ENCODE measurements at regions not wholly inside any gene's neighbourhood (a gene's known extent, or its start where the extent isn't known, plus 50 kb on each side); places are given as distances from the start of the nearest gene placed in this dataset.

GRCh38 chr10:3347413-3348182 is 175.0 kb upstream of the PITRM1 start:
- TF ChIP-seq CTCF (IDR thresholded peaks at IDR 0.05; ENCODE audit: insufficient read depth, low read depth, low read length, missing control alignments), result no peak
- H3K4me3 ChIP-seq (ENCODE audit: low read depth, low read length), result no peak overlapping the region
- DNase-seq (ENCODE audit: low read depth), result no peak

- H3K4me3 ChIP-seq (ENCODE audit: low read depth, low read length), result no peak overlapping the region
- TF ChIP-seq CTCF (IDR thresholded peaks at IDR 0.05; ENCODE audit: insufficient read depth, low read depth, low read length, missing control alignments), result no peak
- DNase-seq (ENCODE audit: low read depth), result no peak
These were observed 174.3 kb upstream of the PITRM1 start for GRCh38 chr10:3346851-3347250.

- no peak overlapping the region for H3K4me3 ChIP-seq (ENCODE audit: low read depth, low read length)
- no peak for DNase-seq (ENCODE audit: low read depth)
- no peak for TF ChIP-seq CTCF (IDR thresholded peaks at IDR 0.05; ENCODE audit: insufficient read depth, low read depth, low read length, missing control alignments)
These were observed 170.2 kb upstream of the PITRM1 start for GRCh38 chr10:3342771-3343170.

GRCh38 chr10:3340127-3340730 is 167.6 kb upstream of the PITRM1 start:
- TF ChIP-seq CTCF (IDR thresholded peaks at IDR 0.05; ENCODE audit: insufficient read depth, low read depth, low read length, missing control alignments), result no peak
- no peak overlapping the region for H3K4me3 ChIP-seq (ENCODE audit: low read depth, low read length)
- no peak for DNase-seq (ENCODE audit: low read depth)

GRCh38 chr10:3339531-3339950 is 167.0 kb upstream of the PITRM1 start:
- no peak for DNase-seq (ENCODE audit: low read depth)
- TF ChIP-seq CTCF (IDR thresholded peaks at IDR 0.05; ENCODE audit: insufficient read depth, low read depth, low read length, missing control alignments), result no peak
- no peak overlapping the region for H3K4me3 ChIP-seq (ENCODE audit: low read depth, low read length)

- no peak for TF ChIP-seq CTCF (IDR thresholded peaks at IDR 0.05; ENCODE audit: insufficient read depth, low read depth, low read length, missing control alignments)
- DNase-seq (ENCODE audit: low read depth), result no peak
- H3K4me3 ChIP-seq (ENCODE audit: low read depth, low read length), result no peak overlapping the region
These were observed 166.5 kb upstream of the PITRM1 start for GRCh38 chr10:3339121-3339520.
